WTC11 (cell line): ENCODE measurements at regions not wholly inside any gene's neighbourhood (a gene's known extent, or its start where the extent isn't known, plus 50 kb on each side); places are given as distances from the start of the nearest gene placed in this dataset.

Source experiments
- ATAC-seq: fragments of 200-7000 bp; cut with Tn5 transposase; 2 replicates; pipeline ENCODE4 v1.10.0; 2021; ENCODE audit warnings: mild to moderate bottlenecking, moderate library complexity
- CTCF ChIA-PET: fragments of 300-600 bp; sonication (Branson Sonifier 250); formaldehyde crosslinking; loops from one replicate; lab custom pipeline; 2021; ENCODE audit warnings: antibody characterized with exemption; lab: Charles Lee
- POLR2A ChIA-PET: fragments of 350-600 bp; sonication (Branson Sonifier 250); formaldehyde crosslinking; loops from one replicate; lab custom pipeline; 2021; ENCODE audit warnings: antibody characterized with exemption; lab: Charles Lee
- DNase-seq: peaks from one replicate; pipeline ENCODE4 v3.0.0; 2021; ENCODE audit warnings: low spot score
- H3K27ac Mint-ChIP-seq: 2 replicates; pipeline ENCODE4 v1.8.0; 2021; ENCODE audit warnings: mixed read lengths
- H3K27me3 Mint-ChIP-seq: 2 replicates; pipeline ENCODE4 v1.8.0; 2021; ENCODE audit warnings: low read depth, mild to moderate bottlenecking, moderate library complexity, mixed read lengths
- H3K36me3 Mint-ChIP-seq: 2 replicates; pipeline ENCODE4 v1.8.0; 2021; ENCODE audit warnings: mixed read lengths
- H3K4me1 Mint-ChIP-seq: 2 replicates; pipeline ENCODE4 v1.8.0; 2022; ENCODE audit warnings: mixed read lengths
- H3K4me3 Mint-ChIP-seq: 2 replicates; pipeline ENCODE4 v1.8.0; 2021; ENCODE audit warnings: mild to moderate bottlenecking, moderate library complexity, mixed read lengths
- H3K9me3 Mint-ChIP-seq: 2 replicates; pipeline ENCODE4 v1.8.0; 2021; ENCODE audit warnings: mixed read lengths
- ARID4B ChIP-seq: sonication (generic); formaldehyde crosslinking; IDR thresholded peaks from 2 replicates; pipeline ENCODE4 v1.8.0; 2023; ENCODE audit warnings: missing genetic modification reagents, mild to moderate bottlenecking, borderline replicate concordance
- E2F4 ChIP-seq: sonication (generic); formaldehyde crosslinking; IDR thresholded peaks from 2 replicates; pipeline ENCODE4 v1.8.1; 2022; ENCODE audit warnings: low read depth, mild to moderate bottlenecking, moderate library complexity, missing genetic modification reagents, borderline replicate concordance
- E2F5 ChIP-seq: sonication (generic); formaldehyde crosslinking; IDR thresholded peaks from 2 replicates; pipeline ENCODE4 v1.8.1; 2022; ENCODE audit warnings: mild to moderate bottlenecking, moderate library complexity, missing genetic modification reagents
- FOXP1 ChIP-seq: sonication (generic); formaldehyde crosslinking; IDR thresholded peaks from 2 replicates; pipeline ENCODE4 v1.8.0; 2022; ENCODE audit warnings: missing genetic modification reagents, mild to moderate bottlenecking, moderate library complexity, borderline replicate concordance
- FOXP4 ChIP-seq: sonication (generic); formaldehyde crosslinking; IDR thresholded peaks from 2 replicates; pipeline ENCODE4 v1.8.0; 2022; ENCODE audit warnings: mild to moderate bottlenecking, missing genetic modification reagents
- JUN ChIP-seq: sonication (generic); formaldehyde crosslinking; IDR thresholded peaks from 2 replicates; pipeline ENCODE4 v1.8.0; 2023; ENCODE audit warnings: mild to moderate bottlenecking, missing genetic modification reagents
- MAX ChIP-seq: sonication (generic); formaldehyde crosslinking; IDR thresholded peaks from 2 replicates; pipeline ENCODE4 v1.8.0; 2022; ENCODE audit warnings: mild to moderate bottlenecking, missing genetic modification reagents
- MXD4 ChIP-seq: fragments of 250-450 bp; sonication (Bioruptor Pico); IDR thresholded peaks from 2 replicates; pipeline ENCODE4 v1.8.0; 2021; ENCODE audit warnings: mild to moderate bottlenecking, moderate library complexity, borderline replicate concordance
- NFYB ChIP-seq: sonication (generic); formaldehyde crosslinking; conservative IDR thresholded peaks from 2 replicates; pipeline ENCODE4 v1.8.0; 2022; ENCODE audit warnings: low read depth, missing genetic modification reagents
- OVOL2 ChIP-seq: fragments of 250-450 bp; sonication (Bioruptor Pico); IDR thresholded peaks from 2 replicates; pipeline ENCODE4 v1.9.0; 2021; ENCODE audit warnings: mild to moderate bottlenecking, borderline replicate concordance
- PREB ChIP-seq: sonication (generic); formaldehyde crosslinking; IDR thresholded peaks from 2 replicates; pipeline ENCODE4 v1.8.1; 2022; ENCODE audit warnings: mild to moderate bottlenecking, missing genetic modification reagents, moderate library complexity, borderline replicate concordance
- SMAD3 ChIP-seq: sonication (generic); formaldehyde crosslinking; IDR thresholded peaks from 2 replicates; pipeline ENCODE4 v1.8.0; 2022; ENCODE audit warnings: missing genetic modification reagents, mild to moderate bottlenecking, borderline replicate concordance
- SOX15 ChIP-seq: fragments of 250-450 bp; sonication (Bioruptor Pico); IDR thresholded peaks from 2 replicates; pipeline ENCODE4 v1.9.0; 2021; ENCODE audit warnings: mild to moderate bottlenecking
- TEAD1 ChIP-seq: sonication (generic); formaldehyde crosslinking; IDR thresholded peaks from 2 replicates; pipeline ENCODE4 v1.8.0; 2022; ENCODE audit warnings: mild to moderate bottlenecking, missing genetic modification reagents
- TP53 ChIP-seq: sonication (generic); formaldehyde crosslinking; IDR thresholded peaks from 2 replicates; pipeline ENCODE4 v1.8.1; 2023; ENCODE audit warnings: mild to moderate bottlenecking, missing genetic modification reagents
- ZNF232 ChIP-seq: sonication (generic); formaldehyde crosslinking; IDR thresholded peaks from 2 replicates; pipeline ENCODE4 v1.8.0; 2022; ENCODE audit warnings: mild to moderate bottlenecking, missing genetic modification reagents
- ZNF281 ChIP-seq: sonication (generic); formaldehyde crosslinking; IDR thresholded peaks from 2 replicates; pipeline ENCODE4 v1.8.0; 2023; ENCODE audit warnings: mild to moderate bottlenecking, missing genetic modification reagents
- ZNF416 ChIP-seq: fragments of 250-450 bp; sonication (Bioruptor Pico); IDR thresholded peaks from 2 replicates; pipeline ENCODE4 v1.9.0; 2021; ENCODE audit warnings: mild to moderate bottlenecking, inconsistent platforms
- ZNF512 ChIP-seq: sonication (generic); formaldehyde crosslinking; IDR thresholded peaks from 2 replicates; pipeline ENCODE4 v1.8.1; 2022; ENCODE audit warnings: missing genetic modification reagents, borderline replicate concordance

- no peak for TF ChIP-seq PREB (CRISPR knock-in tag)
- no peak for TF ChIP-seq OVOL2 (CRISPR knock-in tag)
Measured at GRCh38 chr2:145596416-145596815, 1076.5 kb upstream of the ZEB2 start (continued).

GRCh38 chr2:145595296-145595695 lies 1075.4 kb upstream of the ZEB2 start:
- Mint-ChIP-seq H3K27me3 (no peaks in the 10 kb centered on the region), H3K27ac (no peak overlapping the region), H3K36me3 (no peaks in the 10 kb centered on the region), H3K9me3 (no peaks in the 10 kb centered on the region), H3K4me1 (peaks cover 50% of the 10 kb centered on the region), H3K4me3 (no peak overlapping the region)
- ChIA-PET POLR2A (no interaction called here), CTCF (no interaction called here)
- DNase-seq (no peak), ATAC-seq (no peak)
- TF ChIP-seq MXD4: no peak
- no peak for TF ChIP-seq JUN (CRISPR knock-in tag)
- no peak for TF ChIP-seq NFYB (CRISPR knock-in tag)
- TF ChIP-seq FOXP4 (CRISPR knock-in tag): no peak
- no peak for TF ChIP-seq SOX15 (CRISPR knock-in tag)
- TF ChIP-seq E2F4 (CRISPR knock-in tag): no peak
- no peak for TF ChIP-seq ARID4B (CRISPR knock-in tag)
- no peak for TF ChIP-seq ZNF416 (CRISPR knock-in tag)
- no peak for TF ChIP-seq SMAD3 (CRISPR knock-in tag)
- no peak for TF ChIP-seq ZNF232 (CRISPR knock-in tag)
- no peak for TF ChIP-seq TP53 (CRISPR knock-in tag)

GRCh38 chr2:145593991-145594614 lies 1074.2 kb upstream of the ZEB2 start:
- no peaks in the 10 kb centered on the region for H3K36me3 Mint-ChIP-seq
- no peak overlapping the region for H3K27ac Mint-ChIP-seq
- H3K4me1 Mint-ChIP-seq: peaks cover 51% of the 10 kb centered on the region
- H3K27me3 Mint-ChIP-seq: no peaks in the 10 kb centered on the region
- CTCF ChIA-PET: no interaction called here
- DNase-seq (no peak), ATAC-seq (peak; percentile 85)
- no peaks in the 10 kb centered on the region for H3K9me3 Mint-ChIP-seq
- H3K4me3 Mint-ChIP-seq: no peak overlapping the region
- POLR2A ChIA-PET: no interaction called here
- no peak for TF ChIP-seq SOX15 (CRISPR knock-in tag)
- no peak for TF ChIP-seq FOXP1
- no peak for TF ChIP-seq ZNF512 (CRISPR knock-in tag)
- no peak for TF ChIP-seq E2F5
- TF ChIP-seq MAX: no peak
- TF ChIP-seq TEAD1 (CRISPR knock-in tag): no peak
- no peak for TF ChIP-seq ZNF281 (CRISPR knock-in tag)
